ENCODE measurements at regions not wholly inside any gene's neighbourhood (a gene's known extent, or its start where the extent isn't known, plus 50 kb on each side); places are given as distances from the start of the nearest gene placed in this dataset.

DNA sequence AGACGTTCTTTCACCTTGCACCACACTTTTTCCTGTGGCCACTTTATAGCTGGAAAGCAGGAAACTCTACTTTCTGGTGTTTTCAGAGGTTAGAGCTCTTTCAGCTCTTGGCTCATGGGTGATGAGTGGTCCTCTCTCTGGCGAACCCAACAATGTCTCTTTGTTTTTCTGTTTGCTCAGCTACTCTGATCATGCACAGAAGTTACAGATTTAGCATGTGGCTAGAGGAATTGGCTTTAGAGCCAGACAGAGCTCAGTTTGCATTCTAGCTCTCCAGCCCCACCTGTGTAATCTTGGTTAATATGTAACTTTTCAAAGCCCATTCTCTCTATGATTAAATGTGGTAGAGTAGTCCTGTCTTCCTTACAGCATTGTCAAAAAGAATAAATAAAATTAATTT lies 225.2 kb downstream of the HAPSTR1 start:
- Histone ChIP-seq H3K4me3 (replicated peaks in 1 of 3; ENCODE audit: insufficient read depth in 1 of 3, low read depth in 1 of 3, low read length in 3 of 3) (no peak overlapping the region), H3K36me3 (ENCODE audit: control insufficient read depth in 2 of 2, extremely low read depth in 1 of 2, insufficient read depth in 2 of 2, low read length in 2 of 2) (no peaks in the 10 kb centered on the region), H4K20me1 (replicated peaks; ENCODE audit: control insufficient read depth, extremely low read depth, insufficient read depth, low read length) (no peaks in the 10 kb centered on the region), H3K9ac (replicated peaks; ENCODE audit: extremely low read depth, insufficient read depth, low read length) (no peak overlapping the region), H3K79me2 (ENCODE audit: control insufficient read depth, insufficient read depth, low read length) (no peaks in the 10 kb centered on the region), H3K9me3 (replicated peaks; ENCODE audit: control insufficient read depth, insufficient read depth, low read length) (no peaks in the 10 kb centered on the region), H2AFZ (ENCODE audit: low read depth, low read length) (no peak overlapping the region), H3K27me3 (ENCODE audit: control insufficient read depth in 2 of 2, insufficient read depth in 2 of 2, low read length in 2 of 2) (no peaks in the 10 kb centered on the region), H3K9me1 (replicated peaks; ENCODE audit: control insufficient read depth, extremely low read depth, insufficient read depth, low read length) (no peaks in the 10 kb centered on the region), H3K4me1 (ENCODE audit: control insufficient read depth, extremely low read depth, insufficient read depth, low read length) (no peaks in the 10 kb centered on the region), H3K4me2 (ENCODE audit: insufficient read depth, low read length) (no peak overlapping the region), H3K27ac (ENCODE audit: insufficient read depth, low read depth, low read length) (no peak overlapping the region)
- no TSS peak for BruUV-seq (replicated peaks)
- TF ChIP-seq, protein P1, sequence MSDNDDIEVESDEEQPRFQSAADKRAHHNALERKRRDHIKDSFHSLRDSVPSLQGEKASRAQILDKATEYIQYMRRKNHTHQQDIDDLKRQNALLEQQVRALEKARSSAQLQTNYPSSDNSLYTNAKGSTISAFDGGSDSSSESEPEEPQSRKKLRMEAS (IDR thresholded peaks at IDR 0.05; ENCODE audit: insufficient read depth, insufficient read length): no peak
- TF ChIP-seq GATA2 (IDR thresholded peaks at IDR 0.05; ENCODE audit: insufficient read depth, insufficient read length, low read depth, low read length) (no peak), POLR2A (IDR thresholded peaks at IDR 0.05; ENCODE audit: low read depth, low read length) (no peak), FOS (IDR thresholded peaks at IDR 0.05; ENCODE audit: borderline replicate concordance, insufficient read depth, low read length) (no peak), POLR2AphosphoS5 (IDR thresholded peaks at IDR 0.05; ENCODE audit: insufficient read depth, low read depth, low read length) (no peak), EZH2 (IDR thresholded peaks at IDR 0.05; ENCODE audit: borderline replicate concordance, low read depth, low read length, severe bottlenecking) (no peak), MYC (IDR thresholded peaks at IDR 0.05; ENCODE audit: low read depth, low read length) (no peak), JUN (IDR thresholded peaks at IDR 0.05; ENCODE audit: borderline replicate concordance, insufficient read depth, insufficient read length, low read depth) (no peak)
- TF ChIP-seq, protein P2, sequence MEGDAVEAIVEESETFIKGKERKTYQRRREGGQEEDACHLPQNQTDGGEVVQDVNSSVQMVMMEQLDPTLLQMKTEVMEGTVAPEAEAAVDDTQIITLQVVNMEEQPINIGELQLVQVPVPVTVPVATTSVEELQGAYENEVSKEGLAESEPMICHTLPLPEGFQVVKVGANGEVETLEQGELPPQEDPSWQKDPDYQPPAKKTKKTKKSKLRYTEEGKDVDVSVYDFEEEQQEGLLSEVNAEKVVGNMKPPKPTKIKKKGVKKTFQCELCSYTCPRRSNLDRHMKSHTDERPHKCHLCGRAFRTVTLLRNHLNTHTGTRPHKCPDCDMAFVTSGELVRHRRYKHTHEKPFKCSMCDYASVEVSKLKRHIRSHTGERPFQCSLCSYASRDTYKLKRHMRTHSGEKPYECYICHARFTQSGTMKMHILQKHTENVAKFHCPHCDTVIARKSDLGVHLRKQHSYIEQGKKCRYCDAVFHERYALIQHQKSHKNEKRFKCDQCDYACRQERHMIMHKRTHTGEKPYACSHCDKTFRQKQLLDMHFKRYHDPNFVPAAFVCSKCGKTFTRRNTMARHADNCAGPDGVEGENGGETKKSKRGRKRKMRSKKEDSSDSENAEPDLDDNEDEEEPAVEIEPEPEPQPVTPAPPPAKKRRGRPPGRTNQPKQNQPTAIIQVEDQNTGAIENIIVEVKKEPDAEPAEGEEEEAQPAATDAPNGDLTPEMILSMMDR (IDR thresholded peaks at IDR 0.05; ENCODE audit: extremely low read depth in 1 of 2, insufficient read depth in 1 of 2, low read depth in 1 of 2, low read length in 2 of 2): no peak
- intact Hi-C loops (cut with micrococcal nuclease) (no loop called here), dilution Hi-C loops (cut with MboI; ENCODE audit: extremely low pct_ligation_motif_present, low sequenced_read_pairs) (no loop called here)
- FAIRE-seq: no peak
- ChIA-PET CTCF (no interaction called here), POLR2A (no interaction called here)
- DNase-seq (ENCODE audit: low read depth, low spot score): no peak
